H1 (cell line): ENCODE measurements at regions not wholly inside any gene's neighbourhood (a gene's known extent, or its start where the extent isn't known, plus 50 kb on each side); places are given as distances from the start of the nearest gene placed in this dataset.

ENCODE experiments used
- KDM4A ChIP-seq: IDR thresholded peaks from one replicate; pipeline ENCODE4 v1.7.1; 2012; ENCODE audit warnings: low read depth, mild to moderate bottlenecking, moderate library complexity, low read length, inconsistent platforms; ENCODE audit not compliant: severe bottlenecking
- RAD21 ChIP-seq, 2 experiments: IDR thresholded peaks in 1 of 2; conservative IDR thresholded peaks in 1 of 2; 2 replicates each; pipeline ENCODE4 v1.6.1; 2011; ENCODE audit warnings: low read depth in 2 of 2, low read length in 2 of 2, improper control_type of control experiment in 1 of 2, inconsistent platforms in 1 of 2, mild to moderate bottlenecking in 1 of 2, moderate library complexity in 1 of 2

DNA sequence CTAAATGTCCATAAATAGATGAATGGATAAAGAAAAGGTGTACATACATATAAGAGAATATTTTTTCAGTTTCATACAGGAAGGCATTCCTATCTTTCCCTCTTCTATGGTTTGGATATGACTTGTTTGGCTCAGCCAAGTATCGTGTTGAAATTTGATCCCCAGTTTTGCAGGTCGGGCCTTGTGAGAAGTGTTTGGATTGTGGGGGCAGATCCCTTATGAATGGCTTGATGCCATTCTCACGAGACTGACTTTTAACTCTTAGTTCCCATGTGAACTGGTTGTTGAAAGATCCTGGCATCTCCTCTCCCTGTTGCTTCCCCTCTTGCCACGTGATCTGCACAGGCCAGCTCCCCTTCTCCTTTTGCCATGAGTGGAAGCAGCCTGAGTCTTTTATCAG is 421.1 kb upstream of the FTMT start (continued):
- no peak for TF ChIP-seq KDM4A
- no peak for TF ChIP-seq RAD21 (IDR thresholded peaks at IDR 0.05 in 1 of 2, conservative IDR thresholded peaks at IDR 0.05 in 1 of 2; ENCODE audit: low read depth in 2 of 2, low read length in 2 of 2)
